HL-60 (cell line): ENCODE measurements at regions not wholly inside any gene's neighbourhood (a gene's known extent, or its start where the extent isn't known, plus 50 kb on each side); places are given as distances from the start of the nearest gene placed in this dataset.

Experiments
- CTCF ChIP-seq: IDR thresholded peaks from one replicate; pipeline ENCODE4 v1.5.1; 2011; ENCODE audit warnings: low read length, control low read depth, inconsistent platforms; ENCODE audit not compliant: insufficient read depth
- POLR2AphosphoS5 ChIP-seq: IDR thresholded peaks from 2 replicates; pipeline ENCODE4 v1.6.1; 2012; ENCODE audit warnings: low read depth

GRCh38 chr4:81665649-81666048 lies 193.9 kb upstream of the RASGEF1B start:
- TF ChIP-seq POLR2AphosphoS5 (no peak), CTCF (no peak)
